NT2/D1 (cell line): ENCODE measurements at regions not wholly inside any gene's neighbourhood (a gene's known extent, or its start where the extent isn't known, plus 50 kb on each side); places are given as distances from the start of the nearest gene placed in this dataset.

Source experiments
- SUZ12 ChIP-seq: IDR thresholded peaks from 2 replicates; pipeline ENCODE4 v1.6.1; 2011; ENCODE audit not compliant: insufficient read length, insufficient read depth; ENCODE audit errors: extremely low read depth
- YY1 ChIP-seq: IDR thresholded peaks from 2 replicates; pipeline ENCODE4 v1.6.1; 2011; ENCODE audit not compliant: insufficient read length, insufficient read depth

GRCh38 chr4:134879019-134879418, 677.4 kb upstream of the PABPC4L start:
- TF ChIP-seq SUZ12 (no peak), YY1 (no peak)
